Neural cell (in vitro differentiated cells): ENCODE measurements at regions not wholly inside any gene's neighbourhood (a gene's known extent, or its start where the extent isn't known, plus 50 kb on each side); places are given as distances from the start of the nearest gene placed in this dataset.

ENCODE experiments used
- CTCF ChIP-seq: fragments of 450-650 bp; IDR thresholded peaks from 2 replicates; pipeline ENCODE4 v1.5.1; 2014; ENCODE audit warnings: antibody characterized with exemption, mild to moderate bottlenecking, moderate library complexity; ENCODE audit not compliant: poor library complexity, severe bottlenecking
- EZH2 ChIP-seq: fragments of 200-600, 300-800 bp; shearing (Covaris generic), sonication (generic); IDR thresholded peaks from 2 replicates; pipeline ENCODE4 v1.6.1; 2014; ENCODE audit warnings: antibody characterized with exemption, low read length, borderline replicate concordance, mild to moderate bottlenecking; ENCODE audit not compliant: insufficient read depth, poor library complexity, severe bottlenecking
- RAD21 ChIP-seq: fragments of 450-650 bp; conservative IDR thresholded peaks from 2 replicates; pipeline ENCODE4 v1.6.1; 2014; ENCODE audit warnings: antibody characterized with exemption, mild to moderate bottlenecking, moderate library complexity
- SMC3 ChIP-seq: fragments of 450-650 bp; conservative IDR thresholded peaks from 2 replicates; pipeline ENCODE4 v1.6.1; 2014; ENCODE audit warnings: antibody characterized with exemption, mild to moderate bottlenecking, moderate library complexity; ENCODE audit not compliant: poor library complexity
- TAF1 ChIP-seq: IDR thresholded peaks from 2 replicates; pipeline ENCODE4 v1.6.1; 2012; ENCODE audit warnings: low read depth
- TF ChIP-seq, protein P1 (sequence below): IDR thresholded peaks from 2 replicates; pipeline ENCODE4 v1.6.1; 2012; ENCODE audit warnings: borderline replicate concordance

DNA sequence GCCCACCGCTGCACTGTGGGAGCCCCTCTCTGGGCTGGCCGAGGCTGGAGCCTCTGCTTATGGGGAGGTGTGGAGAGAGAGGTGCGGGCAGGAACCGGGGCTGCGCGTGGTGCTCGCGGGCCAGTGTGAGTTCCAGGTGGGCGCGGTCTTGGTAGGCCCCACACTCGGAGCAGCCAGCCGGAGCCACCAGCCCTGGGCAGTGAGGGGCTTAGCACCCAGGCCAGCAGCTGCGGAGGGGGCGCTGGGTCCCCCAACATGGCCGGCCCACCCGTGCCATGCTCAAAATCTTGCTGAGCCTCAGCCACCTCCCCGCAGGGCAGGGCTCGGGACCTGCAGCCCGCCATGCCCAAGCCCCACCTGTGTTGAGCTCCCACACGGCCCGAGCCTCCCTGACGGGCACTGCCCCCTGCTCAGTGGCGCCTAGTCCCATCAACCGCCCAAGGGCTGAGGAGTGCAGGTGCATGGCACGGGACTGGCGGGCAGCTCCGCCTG lies 856.8 kb upstream of the CELF2 start:
- no peak for TF ChIP-seq CTCF
- no peak for TF ChIP-seq SMC3
- TF ChIP-seq EZH2 = no peak
- no peak for TF ChIP-seq RAD21
- TF ChIP-seq, protein P1, sequence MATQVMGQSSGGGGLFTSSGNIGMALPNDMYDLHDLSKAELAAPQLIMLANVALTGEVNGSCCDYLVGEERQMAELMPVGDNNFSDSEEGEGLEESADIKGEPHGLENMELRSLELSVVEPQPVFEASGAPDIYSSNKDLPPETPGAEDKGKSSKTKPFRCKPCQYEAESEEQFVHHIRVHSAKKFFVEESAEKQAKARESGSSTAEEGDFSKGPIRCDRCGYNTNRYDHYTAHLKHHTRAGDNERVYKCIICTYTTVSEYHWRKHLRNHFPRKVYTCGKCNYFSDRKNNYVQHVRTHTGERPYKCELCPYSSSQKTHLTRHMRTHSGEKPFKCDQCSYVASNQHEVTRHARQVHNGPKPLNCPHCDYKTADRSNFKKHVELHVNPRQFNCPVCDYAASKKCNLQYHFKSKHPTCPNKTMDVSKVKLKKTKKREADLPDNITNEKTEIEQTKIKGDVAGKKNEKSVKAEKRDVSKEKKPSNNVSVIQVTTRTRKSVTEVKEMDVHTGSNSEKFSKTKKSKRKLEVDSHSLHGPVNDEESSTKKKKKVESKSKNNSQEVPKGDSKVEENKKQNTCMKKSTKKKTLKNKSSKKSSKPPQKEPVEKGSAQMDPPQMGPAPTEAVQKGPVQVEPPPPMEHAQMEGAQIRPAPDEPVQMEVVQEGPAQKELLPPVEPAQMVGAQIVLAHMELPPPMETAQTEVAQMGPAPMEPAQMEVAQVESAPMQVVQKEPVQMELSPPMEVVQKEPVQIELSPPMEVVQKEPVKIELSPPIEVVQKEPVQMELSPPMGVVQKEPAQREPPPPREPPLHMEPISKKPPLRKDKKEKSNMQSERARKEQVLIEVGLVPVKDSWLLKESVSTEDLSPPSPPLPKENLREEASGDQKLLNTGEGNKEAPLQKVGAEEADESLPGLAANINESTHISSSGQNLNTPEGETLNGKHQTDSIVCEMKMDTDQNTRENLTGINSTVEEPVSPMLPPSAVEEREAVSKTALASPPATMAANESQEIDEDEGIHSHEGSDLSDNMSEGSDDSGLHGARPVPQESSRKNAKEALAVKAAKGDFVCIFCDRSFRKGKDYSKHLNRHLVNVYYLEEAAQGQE = no peak
- TF ChIP-seq TAF1 = no peak
